ENCODE measurements at regions not wholly inside any gene's neighbourhood (a gene's known extent, or its start where the extent isn't known, plus 50 kb on each side); places are given as distances from the start of the nearest gene placed in this dataset.

DNA sequence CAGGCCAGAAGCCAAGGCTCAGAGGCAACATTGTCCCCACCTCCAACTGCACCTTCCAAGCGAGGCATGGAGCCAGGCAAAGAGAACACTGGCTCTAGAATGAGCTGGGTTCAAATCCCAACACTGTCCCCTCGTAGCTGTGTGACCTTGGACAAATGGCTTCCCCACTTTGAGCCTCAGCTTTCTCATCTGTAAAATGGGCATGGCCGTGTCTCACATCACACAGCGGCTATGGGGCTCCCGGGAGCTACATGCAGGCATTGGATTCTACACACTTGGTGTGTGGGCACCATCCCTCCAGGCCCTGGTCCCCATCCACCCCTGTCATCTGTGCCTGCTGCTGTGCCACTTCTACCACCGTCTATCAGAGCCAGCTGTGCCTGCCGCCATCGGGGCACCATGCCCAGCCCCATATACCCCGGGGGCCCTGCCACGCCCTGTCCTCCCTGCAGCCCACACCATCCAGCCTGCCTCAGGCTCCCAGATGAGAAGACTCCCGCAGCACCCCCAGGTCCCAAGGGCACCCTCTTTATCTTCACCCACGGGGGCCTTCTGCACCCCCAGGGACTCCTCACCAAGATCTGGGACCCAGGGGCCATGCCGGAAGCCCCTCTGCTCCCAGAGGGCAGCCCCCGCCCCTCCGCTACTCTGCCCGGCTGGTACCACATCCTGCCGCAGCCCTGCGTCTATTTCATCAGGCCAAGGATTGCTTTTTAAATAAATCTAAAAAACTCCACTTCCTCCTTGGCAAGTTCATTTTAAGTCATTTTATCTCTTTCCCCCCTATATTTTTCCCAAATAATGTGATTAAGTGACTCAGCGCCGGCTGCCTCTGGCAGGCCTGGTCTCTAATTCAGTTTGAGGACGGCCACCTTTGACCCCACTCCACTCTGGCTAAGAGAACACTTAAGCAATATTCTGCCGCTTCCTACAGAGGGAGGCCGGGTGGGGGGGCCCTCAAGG is 107.8 kb upstream of the TARDBP start:
- no peak for TF ChIP-seq MYC (IDR thresholded peaks at IDR 0.05; ENCODE audit: borderline replicate concordance, low read length)
- TF ChIP-seq, protein P1, sequence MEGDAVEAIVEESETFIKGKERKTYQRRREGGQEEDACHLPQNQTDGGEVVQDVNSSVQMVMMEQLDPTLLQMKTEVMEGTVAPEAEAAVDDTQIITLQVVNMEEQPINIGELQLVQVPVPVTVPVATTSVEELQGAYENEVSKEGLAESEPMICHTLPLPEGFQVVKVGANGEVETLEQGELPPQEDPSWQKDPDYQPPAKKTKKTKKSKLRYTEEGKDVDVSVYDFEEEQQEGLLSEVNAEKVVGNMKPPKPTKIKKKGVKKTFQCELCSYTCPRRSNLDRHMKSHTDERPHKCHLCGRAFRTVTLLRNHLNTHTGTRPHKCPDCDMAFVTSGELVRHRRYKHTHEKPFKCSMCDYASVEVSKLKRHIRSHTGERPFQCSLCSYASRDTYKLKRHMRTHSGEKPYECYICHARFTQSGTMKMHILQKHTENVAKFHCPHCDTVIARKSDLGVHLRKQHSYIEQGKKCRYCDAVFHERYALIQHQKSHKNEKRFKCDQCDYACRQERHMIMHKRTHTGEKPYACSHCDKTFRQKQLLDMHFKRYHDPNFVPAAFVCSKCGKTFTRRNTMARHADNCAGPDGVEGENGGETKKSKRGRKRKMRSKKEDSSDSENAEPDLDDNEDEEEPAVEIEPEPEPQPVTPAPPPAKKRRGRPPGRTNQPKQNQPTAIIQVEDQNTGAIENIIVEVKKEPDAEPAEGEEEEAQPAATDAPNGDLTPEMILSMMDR (IDR thresholded peaks at IDR 0.05), result no peak
- TF ChIP-seq JUN (IDR thresholded peaks at IDR 0.05), result no peak
- no peak for TF ChIP-seq RNF2 (IDR thresholded peaks at IDR 0.05; ENCODE audit: borderline replicate concordance, low read depth)
- TF ChIP-seq KDM1A (IDR thresholded peaks at IDR 0.05; ENCODE audit: low read depth), result no peak
- TF ChIP-seq, protein P2, sequence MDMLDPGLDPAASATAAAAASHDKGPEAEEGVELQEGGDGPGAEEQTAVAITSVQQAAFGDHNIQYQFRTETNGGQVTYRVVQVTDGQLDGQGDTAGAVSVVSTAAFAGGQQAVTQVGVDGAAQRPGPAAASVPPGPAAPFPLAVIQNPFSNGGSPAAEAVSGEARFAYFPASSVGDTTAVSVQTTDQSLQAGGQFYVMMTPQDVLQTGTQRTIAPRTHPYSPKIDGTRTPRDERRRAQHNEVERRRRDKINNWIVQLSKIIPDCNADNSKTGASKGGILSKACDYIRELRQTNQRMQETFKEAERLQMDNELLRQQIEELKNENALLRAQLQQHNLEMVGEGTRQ (IDR thresholded peaks at IDR 0.05), result no peak
- TF ChIP-seq CBX2 (IDR thresholded peaks at IDR 0.05; ENCODE audit: borderline replicate concordance, low read depth), result no peak
